ENCODE measurements at regions not wholly inside any gene's neighbourhood (a gene's known extent, or its start where the extent isn't known, plus 50 kb on each side); places are given as distances from the start of the nearest gene placed in this dataset.

DNA sequence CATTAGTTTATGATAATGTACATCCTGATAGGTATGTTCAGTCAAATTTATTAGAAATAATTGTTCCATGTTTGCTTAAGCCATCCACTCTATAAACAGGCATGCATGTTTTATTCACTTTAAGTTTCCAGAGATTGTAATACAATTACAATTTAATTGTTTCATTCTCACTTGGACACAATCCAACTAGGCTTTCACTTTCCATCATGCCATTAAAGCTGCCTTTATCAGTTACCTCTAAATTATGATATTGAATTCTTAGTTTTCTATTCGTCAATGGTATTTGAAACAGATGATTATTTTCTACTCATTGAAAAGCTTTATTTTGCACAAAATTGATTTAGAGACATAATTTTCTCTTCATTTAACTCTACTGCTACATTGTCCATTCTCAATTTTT lies 1196.3 kb downstream of the RAPGEF2 start:
- no peak for TF ChIP-seq TCF7L2 (IDR thresholded peaks at IDR 0.05; ENCODE audit: low read depth, low read length)
- TF ChIP-seq, protein P1, sequence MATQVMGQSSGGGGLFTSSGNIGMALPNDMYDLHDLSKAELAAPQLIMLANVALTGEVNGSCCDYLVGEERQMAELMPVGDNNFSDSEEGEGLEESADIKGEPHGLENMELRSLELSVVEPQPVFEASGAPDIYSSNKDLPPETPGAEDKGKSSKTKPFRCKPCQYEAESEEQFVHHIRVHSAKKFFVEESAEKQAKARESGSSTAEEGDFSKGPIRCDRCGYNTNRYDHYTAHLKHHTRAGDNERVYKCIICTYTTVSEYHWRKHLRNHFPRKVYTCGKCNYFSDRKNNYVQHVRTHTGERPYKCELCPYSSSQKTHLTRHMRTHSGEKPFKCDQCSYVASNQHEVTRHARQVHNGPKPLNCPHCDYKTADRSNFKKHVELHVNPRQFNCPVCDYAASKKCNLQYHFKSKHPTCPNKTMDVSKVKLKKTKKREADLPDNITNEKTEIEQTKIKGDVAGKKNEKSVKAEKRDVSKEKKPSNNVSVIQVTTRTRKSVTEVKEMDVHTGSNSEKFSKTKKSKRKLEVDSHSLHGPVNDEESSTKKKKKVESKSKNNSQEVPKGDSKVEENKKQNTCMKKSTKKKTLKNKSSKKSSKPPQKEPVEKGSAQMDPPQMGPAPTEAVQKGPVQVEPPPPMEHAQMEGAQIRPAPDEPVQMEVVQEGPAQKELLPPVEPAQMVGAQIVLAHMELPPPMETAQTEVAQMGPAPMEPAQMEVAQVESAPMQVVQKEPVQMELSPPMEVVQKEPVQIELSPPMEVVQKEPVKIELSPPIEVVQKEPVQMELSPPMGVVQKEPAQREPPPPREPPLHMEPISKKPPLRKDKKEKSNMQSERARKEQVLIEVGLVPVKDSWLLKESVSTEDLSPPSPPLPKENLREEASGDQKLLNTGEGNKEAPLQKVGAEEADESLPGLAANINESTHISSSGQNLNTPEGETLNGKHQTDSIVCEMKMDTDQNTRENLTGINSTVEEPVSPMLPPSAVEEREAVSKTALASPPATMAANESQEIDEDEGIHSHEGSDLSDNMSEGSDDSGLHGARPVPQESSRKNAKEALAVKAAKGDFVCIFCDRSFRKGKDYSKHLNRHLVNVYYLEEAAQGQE (IDR thresholded peaks at IDR 0.05; ENCODE audit: insufficient read depth in 1 of 2, low read depth in 2 of 2, low read length in 1 of 2) = no peak
- TF ChIP-seq, protein P2, sequence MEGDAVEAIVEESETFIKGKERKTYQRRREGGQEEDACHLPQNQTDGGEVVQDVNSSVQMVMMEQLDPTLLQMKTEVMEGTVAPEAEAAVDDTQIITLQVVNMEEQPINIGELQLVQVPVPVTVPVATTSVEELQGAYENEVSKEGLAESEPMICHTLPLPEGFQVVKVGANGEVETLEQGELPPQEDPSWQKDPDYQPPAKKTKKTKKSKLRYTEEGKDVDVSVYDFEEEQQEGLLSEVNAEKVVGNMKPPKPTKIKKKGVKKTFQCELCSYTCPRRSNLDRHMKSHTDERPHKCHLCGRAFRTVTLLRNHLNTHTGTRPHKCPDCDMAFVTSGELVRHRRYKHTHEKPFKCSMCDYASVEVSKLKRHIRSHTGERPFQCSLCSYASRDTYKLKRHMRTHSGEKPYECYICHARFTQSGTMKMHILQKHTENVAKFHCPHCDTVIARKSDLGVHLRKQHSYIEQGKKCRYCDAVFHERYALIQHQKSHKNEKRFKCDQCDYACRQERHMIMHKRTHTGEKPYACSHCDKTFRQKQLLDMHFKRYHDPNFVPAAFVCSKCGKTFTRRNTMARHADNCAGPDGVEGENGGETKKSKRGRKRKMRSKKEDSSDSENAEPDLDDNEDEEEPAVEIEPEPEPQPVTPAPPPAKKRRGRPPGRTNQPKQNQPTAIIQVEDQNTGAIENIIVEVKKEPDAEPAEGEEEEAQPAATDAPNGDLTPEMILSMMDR (IDR thresholded peaks at IDR 0.05) = no peak
- TF ChIP-seq POLR2AphosphoS5 (IDR thresholded peaks at IDR 0.05; ENCODE audit: low read depth, low read length) = no peak
- TF ChIP-seq SIN3A (IDR thresholded peaks at IDR 0.05; ENCODE audit: borderline replicate concordance, insufficient read depth, low read depth, low read length) = no peak
- intact Hi-C loops (cut with micrococcal nuclease; ENCODE audit: unreplicated experiment) = no loop called here

DNA sequence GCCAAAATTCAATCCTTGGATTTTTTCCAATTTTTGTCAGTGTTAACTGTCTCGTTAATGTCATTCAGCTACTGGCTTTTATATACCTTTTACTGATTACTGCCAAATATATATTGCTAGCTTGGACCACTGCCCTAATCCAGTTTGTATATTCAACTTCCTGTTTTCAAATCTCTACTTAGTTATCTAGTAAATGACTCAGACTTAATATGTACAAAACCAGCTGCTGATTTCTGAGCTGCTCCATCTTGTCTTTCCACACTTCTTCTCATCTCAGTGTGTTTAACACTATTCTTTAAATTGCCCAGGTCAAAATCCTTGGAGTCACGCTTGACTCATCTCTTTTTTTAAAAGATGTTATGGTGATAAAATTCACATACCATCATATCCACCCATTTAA lies 1196.7 kb downstream of the RAPGEF2 start:
- intact Hi-C loops (cut with micrococcal nuclease; ENCODE audit: unreplicated experiment) = no loop called here
- POLR2A ChIA-PET = no interaction called here
- no peak for ATAC-seq

More for the DNA sequence above, 1196.3 kb downstream of the RAPGEF2 start:
- ATAC-seq (no peak), DNase-seq (ENCODE audit: low read depth, low spot score) (no peak)
- ChIA-PET POLR2A (no interaction called here), CTCF (no interaction called here)
- H3K9me3 ChIP-seq (ENCODE audit: control insufficient read depth, insufficient read depth, low read depth, low read length) = no peaks in the 10 kb centered on the region
- no peaks in the 10 kb centered on the region for H3K36me3 ChIP-seq (ENCODE audit: control insufficient read depth, insufficient read depth, low read length)
- no peak overlapping the region for H3K27ac ChIP-seq (ENCODE audit: low read length)
- BruUV-seq (replicated peaks) = no TSS peak
- H3K4me3 ChIP-seq (ENCODE audit: low read depth in 2 of 2, low read length in 2 of 2) = no peak overlapping the region
- no peaks in the 10 kb centered on the region for H3K27me3 ChIP-seq (ENCODE audit: control insufficient read depth, insufficient read depth, low read length)
- no peaks in the 10 kb centered on the region for H3K4me1 ChIP-seq (ENCODE audit: control insufficient read depth, insufficient read depth, low read length)
- in situ Hi-C loops (cut with HindIII; ENCODE audit: low pct_unique_long_range_greater_than_20kb, low sequenced_read_pairs) = no loop called here

GRCh38 chr4:160316036-160316435 lies 1213.2 kb downstream of the RAPGEF2 start:
- ATAC-seq = no peak
- in situ Hi-C loops (cut with HindIII; ENCODE audit: low pct_unique_long_range_greater_than_20kb, low sequenced_read_pairs) (no loop called here), intact Hi-C loops (cut with micrococcal nuclease; ENCODE audit: unreplicated experiment) (no loop called here)
- BruUV-seq (replicated peaks) = no TSS peak
- H3K9me3 ChIP-seq (ENCODE audit: control insufficient read depth, insufficient read depth, low read depth, low read length) = no peaks in the 10 kb centered on the region
- H3K36me3 ChIP-seq (ENCODE audit: control insufficient read depth, insufficient read depth, low read length) = no peaks in the 10 kb centered on the region
- POLR2A ChIA-PET = no interaction called here
- H3K27ac ChIP-seq (ENCODE audit: low read length) = no peak overlapping the region
- DNase-seq (ENCODE audit: low read depth, low spot score) = no peak
- CTCF ChIA-PET = no interaction called here
- no peak overlapping the region for H3K4me3 ChIP-seq (ENCODE audit: low read depth in 2 of 2, low read length in 2 of 2)
- no peaks in the 10 kb centered on the region for H3K4me1 ChIP-seq (ENCODE audit: control insufficient read depth, insufficient read depth, low read length)
- TF ChIP-seq, protein P2 (IDR thresholded peaks at IDR 0.05) = no peak
- TF ChIP-seq, protein P1 (IDR thresholded peaks at IDR 0.05; ENCODE audit: insufficient read depth in 1 of 2, low read depth in 2 of 2, low read length in 1 of 2) = no peak
- TF ChIP-seq TCF7L2 (IDR thresholded peaks at IDR 0.05; ENCODE audit: low read depth, low read length) = no peak
- no peak for TF ChIP-seq POLR2AphosphoS5 (IDR thresholded peaks at IDR 0.05; ENCODE audit: low read depth, low read length)
- no peak for TF ChIP-seq SIN3A (IDR thresholded peaks at IDR 0.05; ENCODE audit: borderline replicate concordance, insufficient read depth, low read depth, low read length)
- no peaks in the 10 kb centered on the region for H3K27me3 ChIP-seq (ENCODE audit: control insufficient read depth, insufficient read depth, low read length)

More for the DNA sequence above, 1196.7 kb downstream of the RAPGEF2 start:
- Histone ChIP-seq H3K4me3 (ENCODE audit: low read depth in 2 of 2, low read length in 2 of 2) (no peak overlapping the region), H3K27me3 (ENCODE audit: control insufficient read depth, insufficient read depth, low read length) (no peaks in the 10 kb centered on the region), H3K9me3 (ENCODE audit: control insufficient read depth, insufficient read depth, low read depth, low read length) (no peaks in the 10 kb centered on the region), H3K36me3 (ENCODE audit: control insufficient read depth, insufficient read depth, low read length) (no peaks in the 10 kb centered on the region), H3K4me1 (ENCODE audit: control insufficient read depth, insufficient read depth, low read length) (no peaks in the 10 kb centered on the region), H3K27ac (ENCODE audit: low read length) (no peak overlapping the region)
- BruUV-seq (replicated peaks) = no TSS peak
- in situ Hi-C loops (cut with HindIII; ENCODE audit: low pct_unique_long_range_greater_than_20kb, low sequenced_read_pairs) = no loop called here
- CTCF ChIA-PET = no interaction called here
- DNase-seq (ENCODE audit: low read depth, low spot score) = no peak
- no peak for TF ChIP-seq TCF7L2 (IDR thresholded peaks at IDR 0.05; ENCODE audit: low read depth, low read length)

All from Panc1 (cell line).